H9 (cell line): ENCODE measurements at regions not wholly inside any gene's neighbourhood (a gene's known extent, or its start where the extent isn't known, plus 50 kb on each side); places are given as distances from the start of the nearest gene placed in this dataset.

Source experiments
- DNase-seq: peaks from one replicate; pipeline ENCODE4 v3.0.0-alpha.2; 2017
- H2AFZ ChIP-seq: one replicate; pipeline ENCODE4 v1.6.1; 2013; ENCODE audit warnings: mild to moderate bottlenecking, low read length, control low read depth, moderate library complexity
- H2AK5ac ChIP-seq: 2 replicates; pipeline ENCODE4 v1.6.1; 2013; ENCODE audit warnings: low read length, control low read depth, mixed read lengths; ENCODE audit not compliant: insufficient read length
- H2BK120ac ChIP-seq: one replicate; pipeline ENCODE4 v1.6.1; 2013; ENCODE audit warnings: low read depth, mild to moderate bottlenecking, low read length, control low read depth, inconsistent platforms; ENCODE audit not compliant: poor library complexity, severe bottlenecking
- H2BK12ac ChIP-seq: 2 replicates; pipeline ENCODE4 v1.6.1; 2013; ENCODE audit warnings: low read length, control low read depth, mixed read lengths, low read depth; ENCODE audit not compliant: insufficient read length
- H2BK15ac ChIP-seq: 2 replicates; pipeline ENCODE4 v1.6.1; 2013; ENCODE audit warnings: low read depth, low read length, control low read depth
- H2BK20ac ChIP-seq: one replicate; pipeline ENCODE4 v1.6.1; 2013; ENCODE audit warnings: low read depth, mild to moderate bottlenecking, low read length, control low read depth, inconsistent platforms; ENCODE audit not compliant: poor library complexity, severe bottlenecking
- H2BK5ac ChIP-seq: 2 replicates; pipeline ENCODE4 v1.6.1; 2013; ENCODE audit warnings: low read length, control low read depth, mixed read lengths; ENCODE audit not compliant: insufficient read length
- H3K14ac ChIP-seq: 2 replicates; pipeline ENCODE4 v1.6.1; 2013; ENCODE audit warnings: low read length, control low read depth; ENCODE audit not compliant: insufficient read depth
- H3K18ac ChIP-seq: 2 replicates; pipeline ENCODE4 v1.6.1; 2013; ENCODE audit warnings: low read depth, mild to moderate bottlenecking, mixed read lengths, low read length, control low read depth; ENCODE audit not compliant: insufficient read length
- H3K23ac ChIP-seq: 2 replicates; pipeline ENCODE4 v1.6.1; 2013; ENCODE audit warnings: low read length, control low read depth, mixed read lengths, low read depth; ENCODE audit not compliant: insufficient read length
- H3K23me2 ChIP-seq: 2 replicates; pipeline ENCODE4 v1.6.1; 2013; ENCODE audit warnings: low read depth, mild to moderate bottlenecking, mixed read lengths, low read length, control low read depth; ENCODE audit not compliant: insufficient read length, poor library complexity, severe bottlenecking
- H3K27ac ChIP-seq: 2 replicates; pipeline ENCODE4 v1.5.1; 2013; ENCODE audit warnings: low read length, control low read depth, mixed read lengths, low read depth; ENCODE audit not compliant: insufficient read length
- H3K27me3 ChIP-seq: 2 replicates; pipeline ENCODE4 v1.6.1; 2013; ENCODE audit warnings: low read length, control low read depth, inconsistent platforms; ENCODE audit not compliant: insufficient read depth
- H3K4ac ChIP-seq: 2 replicates; pipeline ENCODE4 v1.6.1; 2013; ENCODE audit warnings: low read depth, mild to moderate bottlenecking, control low read depth, inconsistent platforms, low read length, moderate library complexity
- H3K4me1 ChIP-seq: 2 replicates; pipeline ENCODE4 v1.6.1; 2013; ENCODE audit warnings: low read length, control low read depth, inconsistent platforms; ENCODE audit not compliant: insufficient read depth
- H3K4me2 ChIP-seq: 2 replicates; pipeline ENCODE4 v1.6.1; 2013; ENCODE audit warnings: low read length, control low read depth, mixed read lengths; ENCODE audit not compliant: insufficient read length, insufficient read depth
- H3K56ac ChIP-seq: 2 replicates; pipeline ENCODE4 v1.6.1; 2013; ENCODE audit warnings: low read depth, mild to moderate bottlenecking, mixed read lengths, low read length, control low read depth; ENCODE audit not compliant: insufficient read length
- H3K79me1 ChIP-seq: 2 replicates; pipeline ENCODE4 v1.6.1; 2013; ENCODE audit warnings: low read depth, mild to moderate bottlenecking, moderate library complexity, low read length, control low read depth, inconsistent platforms; ENCODE audit not compliant: insufficient read depth, poor library complexity, severe bottlenecking
- H3K79me2 ChIP-seq: 2 replicates; pipeline ENCODE4 v1.6.1; 2013; ENCODE audit warnings: low read length, control low read depth, inconsistent platforms; ENCODE audit not compliant: insufficient read depth
- H3K9ac ChIP-seq: 2 replicates; pipeline ENCODE4 v1.6.1; 2013; ENCODE audit warnings: low read length, control low read depth, mixed read lengths; ENCODE audit not compliant: insufficient read length; ENCODE audit errors: extremely low read depth
- H3K9me3 ChIP-seq: one replicate; pipeline ENCODE4 v1.6.1; 2013; ENCODE audit warnings: low read depth, low read length, inconsistent platforms; ENCODE audit not compliant: control insufficient read depth
- H3T11ph ChIP-seq: one replicate; pipeline ENCODE4 v1.6.1; 2013; ENCODE audit warnings: mild to moderate bottlenecking, low read length, control low read depth, inconsistent platforms
- H4K20me1 ChIP-seq: one replicate; pipeline ENCODE4 v1.6.1; 2013; ENCODE audit not compliant: control insufficient read depth, insufficient read length, insufficient read depth
- H4K5ac ChIP-seq: 2 replicates; pipeline ENCODE4 v1.6.1; 2013; ENCODE audit warnings: low read depth, mild to moderate bottlenecking, mixed read lengths, low read length, control low read depth; ENCODE audit not compliant: insufficient read length
- H4K8ac ChIP-seq: replicated peaks from 2 replicates; pipeline ENCODE4 v1.6.1; 2013; ENCODE audit warnings: low read length, control low read depth, mixed read lengths, low read depth; ENCODE audit not compliant: insufficient read length
- H4K91ac ChIP-seq: 2 replicates; pipeline ENCODE4 v1.6.1; 2013; ENCODE audit warnings: low read depth, mild to moderate bottlenecking, moderate library complexity, mixed read lengths, low read length, control low read depth; ENCODE audit not compliant: insufficient read length
- H3K27ac Mint-ChIP-seq, 3 experiments: 2 replicates in 2 of 3; 3 replicates in 1 of 3; pipeline ENCODE4 v1.8.0; 2020 to 2021; ENCODE audit warnings: mixed read lengths in 3 of 3, mild to moderate bottlenecking in 1 of 3, moderate library complexity in 1 of 3
- H3K27me3 Mint-ChIP-seq: 2 replicates; pipeline ENCODE4 v1.8.0; 2021; ENCODE audit warnings: low read depth, mild to moderate bottlenecking, moderate library complexity, mixed read lengths
- H3K36me3 Mint-ChIP-seq, 3 experiments: 2 replicates in 2 of 3; 3 replicates in 1 of 3; pipeline ENCODE4 v1.8.0; 2020 to 2021; ENCODE audit warnings: low read depth in 3 of 3, mixed read lengths in 3 of 3; ENCODE audit not compliant: insufficient read depth in 1 of 3
- H3K4me1 Mint-ChIP-seq, 2 experiments: 2 replicates each; pipeline ENCODE4 v1.8.0; 2020; ENCODE audit warnings: mixed read lengths in 2 of 2
- H3K4me3 Mint-ChIP-seq, 2 experiments: 2 replicates in 1 of 2; 3 replicates in 1 of 2; pipeline ENCODE4 v1.8.0; 2020 to 2021; ENCODE audit warnings: mild to moderate bottlenecking in 2 of 2, mixed read lengths in 2 of 2, moderate library complexity in 1 of 2
- H3K9me3 Mint-ChIP-seq, 2 experiments: 2 replicates in 1 of 2; 3 replicates in 1 of 2; pipeline ENCODE4 v1.8.0; 2020; ENCODE audit warnings: mild to moderate bottlenecking in 2 of 2, mixed read lengths in 2 of 2, moderate library complexity in 1 of 2
- WGBS: extraction: QIAGEN DNeasy Blood & Tissue Kit; methylation state at CpG from one replicate; pipeline ENCODE4 v1.1.7; 2013; ENCODE audit warnings: missing lambda C conversion rate, low lambda C conversion rate, mixed read lengths; ENCODE audit not compliant: insufficient read length; ENCODE audit errors: extremely low coverage; 5-methylcytosine and 5-hydroxymethylcytosine counted together
- TF ChIP-seq, protein P1 (sequence below): fragments of 200-600 bp; sonication (generic); conservative IDR thresholded peaks from 3 replicates; pipeline ENCODE4 v1.8.0; 2021; ENCODE audit warnings: antibody characterized with exemption, mild to moderate bottlenecking

DNA sequence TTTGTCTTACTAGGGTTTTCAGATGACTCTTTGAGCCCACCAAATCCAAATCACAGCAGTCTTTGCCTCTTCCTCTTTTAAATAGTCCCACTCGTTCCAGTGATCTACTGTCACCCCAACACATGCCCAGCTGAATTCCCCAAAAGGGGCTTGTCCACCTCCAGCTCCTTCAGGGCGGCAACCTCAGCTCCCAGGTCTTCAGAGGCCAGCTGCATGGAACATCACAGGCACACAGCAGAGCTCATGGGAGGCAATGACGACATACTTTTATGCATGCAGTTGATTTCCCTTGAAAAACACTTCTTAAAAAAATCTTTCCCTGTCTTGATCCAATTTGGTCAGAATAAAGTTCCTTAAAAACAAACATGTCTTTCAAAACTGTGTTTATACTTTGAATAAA, 244.3 kb upstream of the NR2F2 start:
- WGBS, result no CpG with 5 or more reads among the region's 3 CpGs
- Histone ChIP-seq H3K18ac (no peak overlapping the region), H3K4me1 (no peaks in the 10 kb centered on the region; the same call in 1 of the 2 replicates), H2AFZ (no peak overlapping the region), H3T11ph (no peak overlapping the region), H4K20me1 (no peaks in the 10 kb centered on the region), H3K23me2 (no peaks in the 10 kb centered on the region), H3K9ac (no peak overlapping the region), H4K91ac (no peak overlapping the region), H2BK20ac (no peak overlapping the region), H4K5ac (no peak overlapping the region), H2BK15ac (no peak overlapping the region), H3K79me1 (no peaks in the 10 kb centered on the region), H2BK5ac (no peak overlapping the region), H3K4ac (no peak overlapping the region), H3K23ac (no peak overlapping the region), H3K27ac (no peak overlapping the region), H2AK5ac (no peak overlapping the region), H2BK12ac (no peak overlapping the region), H3K27me3 (peaks cover 46% of the 10 kb centered on the region), H4K8ac (no peak overlapping the region), H3K9me3 (no peaks in the 10 kb centered on the region), H3K79me2 (no peaks in the 10 kb centered on the region), H3K56ac (no peak overlapping the region), H3K4me2 (no peak overlapping the region), H3K14ac (no peak overlapping the region), H2BK120ac (no peak overlapping the region)
- Mint-ChIP-seq H3K4me3 (no peak overlapping the region), H3K9me3 (no peaks in the 10 kb centered on the region; a peak in 2 of 5 replicates), H3K36me3 (no peaks in the 10 kb centered on the region; a peak in 1 of 7 replicates), H3K27me3 (peaks cover 93% of the 10 kb centered on the region), H3K27ac (peak overlapping the region in 1 of 3 experiments; percentile 36; a peak in 1 of 7 replicates), H3K4me1 (peaks cover 30 to 47% of the 10 kb centered on the region in 2 experiments)
- no peak for DNase-seq
- TF ChIP-seq, protein P1, sequence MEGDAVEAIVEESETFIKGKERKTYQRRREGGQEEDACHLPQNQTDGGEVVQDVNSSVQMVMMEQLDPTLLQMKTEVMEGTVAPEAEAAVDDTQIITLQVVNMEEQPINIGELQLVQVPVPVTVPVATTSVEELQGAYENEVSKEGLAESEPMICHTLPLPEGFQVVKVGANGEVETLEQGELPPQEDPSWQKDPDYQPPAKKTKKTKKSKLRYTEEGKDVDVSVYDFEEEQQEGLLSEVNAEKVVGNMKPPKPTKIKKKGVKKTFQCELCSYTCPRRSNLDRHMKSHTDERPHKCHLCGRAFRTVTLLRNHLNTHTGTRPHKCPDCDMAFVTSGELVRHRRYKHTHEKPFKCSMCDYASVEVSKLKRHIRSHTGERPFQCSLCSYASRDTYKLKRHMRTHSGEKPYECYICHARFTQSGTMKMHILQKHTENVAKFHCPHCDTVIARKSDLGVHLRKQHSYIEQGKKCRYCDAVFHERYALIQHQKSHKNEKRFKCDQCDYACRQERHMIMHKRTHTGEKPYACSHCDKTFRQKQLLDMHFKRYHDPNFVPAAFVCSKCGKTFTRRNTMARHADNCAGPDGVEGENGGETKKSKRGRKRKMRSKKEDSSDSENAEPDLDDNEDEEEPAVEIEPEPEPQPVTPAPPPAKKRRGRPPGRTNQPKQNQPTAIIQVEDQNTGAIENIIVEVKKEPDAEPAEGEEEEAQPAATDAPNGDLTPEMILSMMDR, result no peak
